SH-SY5Y (cell line): ENCODE measurements at regions not wholly inside any gene's neighbourhood (a gene's known extent, or its start where the extent isn't known, plus 50 kb on each side); places are given as distances from the start of the nearest gene placed in this dataset.

ENCODE experiments used
- GATA2 ChIP-seq: IDR thresholded peaks from 2 replicates; pipeline ENCODE4 v1.6.1; 2011; ENCODE audit warnings: mild to moderate bottlenecking, low read depth, low read length
- GATA3 ChIP-seq: IDR thresholded peaks from 2 replicates; pipeline ENCODE4 v1.6.1; 2011; ENCODE audit warnings: low read depth, mild to moderate bottlenecking, low read length, moderate library complexity

DNA sequence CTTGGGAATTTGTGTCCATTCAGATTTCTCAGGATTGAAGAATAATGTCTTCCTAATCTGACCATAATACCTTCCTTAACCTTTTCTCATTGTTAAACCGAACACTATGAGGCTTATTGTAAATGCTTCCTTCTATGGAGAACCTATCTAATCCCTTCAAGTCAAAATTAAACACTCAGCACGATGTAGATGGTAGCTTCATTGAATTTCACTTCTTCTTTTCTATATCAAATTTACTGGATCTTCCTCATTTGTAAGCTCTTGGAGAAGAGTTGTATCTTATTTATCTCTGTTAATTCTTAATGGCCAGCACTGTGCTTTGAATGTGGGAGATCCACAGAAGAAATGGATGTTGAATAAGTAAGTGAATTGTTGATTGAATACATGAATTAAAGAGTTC is 109.0 kb upstream of the RAPGEF2 start:
- TF ChIP-seq GATA2 (no peak), GATA3 (no peak)
